22Rv1 (cell line): ENCODE measurements at regions not wholly inside any gene's neighbourhood (a gene's known extent, or its start where the extent isn't known, plus 50 kb on each side); places are given as distances from the start of the nearest gene placed in this dataset.

Experiments used
- H3K27ac ChIP-seq: fragments of 450-650 bp; 2 replicates; pipeline ENCODE4 v1.5.1; 2017
- CTCF ChIP-seq: fragments of 450-650 bp; IDR thresholded peaks from 2 replicates; pipeline ENCODE4 v1.5.1; 2017; ENCODE audit warnings: mild to moderate bottlenecking
- ZFX ChIP-seq: fragments of 450-650 bp; IDR thresholded peaks from 2 replicates; pipeline ENCODE4 v1.6.1; 2017; ENCODE audit warnings: antibody characterized with exemption, borderline replicate concordance

- TF ChIP-seq ZFX, result no peak
- no peak for TF ChIP-seq CTCF
Observed at GRCh38 chr13:106433066-106433465, 102.4 kb downstream of the EFNB2 start.

GRCh38 chr13:106432636-106433035, 102.8 kb downstream of the EFNB2 start:
- TF ChIP-seq CTCF, result no peak
- TF ChIP-seq ZFX, result no peak

More at GRCh38 chr13:106433066-106433465, 102.4 kb downstream of the EFNB2 start:
- no peak overlapping the region for H3K27ac ChIP-seq

GRCh38 chr13:106426909-106427308, 108.6 kb downstream of the EFNB2 start:
- TF ChIP-seq ZFX (no peak), CTCF (no peak)
- no peak overlapping the region for H3K27ac ChIP-seq

More at GRCh38 chr13:106432636-106433035, 102.8 kb downstream of the EFNB2 start:
- no peak overlapping the region for H3K27ac ChIP-seq

GRCh38 chr13:106425661-106426060, 109.8 kb downstream of the EFNB2 start:
- no peak overlapping the region for H3K27ac ChIP-seq
- no peak for TF ChIP-seq ZFX
- TF ChIP-seq CTCF, result no peak

- no peak overlapping the region for H3K27ac ChIP-seq
- TF ChIP-seq ZFX (no peak), CTCF (no peak)
Observed at GRCh38 chr13:106424805-106425204, 110.7 kb downstream of the EFNB2 start.

- TF ChIP-seq ZFX (no peak), CTCF (no peak)
- H3K27ac ChIP-seq, result no peak overlapping the region
Observed at GRCh38 chr13:106423530-106423929, 111.9 kb downstream of the EFNB2 start.

- no peak overlapping the region for H3K27ac ChIP-seq
- TF ChIP-seq CTCF (no peak), ZFX (no peak)
Observed at GRCh38 chr13:106418556-106418955, 116.9 kb downstream of the EFNB2 start.
